ENCODE measurements at regions not wholly inside any gene's neighbourhood (a gene's known extent, or its start where the extent isn't known, plus 50 kb on each side); places are given as distances from the start of the nearest gene placed in this dataset.

DNA sequence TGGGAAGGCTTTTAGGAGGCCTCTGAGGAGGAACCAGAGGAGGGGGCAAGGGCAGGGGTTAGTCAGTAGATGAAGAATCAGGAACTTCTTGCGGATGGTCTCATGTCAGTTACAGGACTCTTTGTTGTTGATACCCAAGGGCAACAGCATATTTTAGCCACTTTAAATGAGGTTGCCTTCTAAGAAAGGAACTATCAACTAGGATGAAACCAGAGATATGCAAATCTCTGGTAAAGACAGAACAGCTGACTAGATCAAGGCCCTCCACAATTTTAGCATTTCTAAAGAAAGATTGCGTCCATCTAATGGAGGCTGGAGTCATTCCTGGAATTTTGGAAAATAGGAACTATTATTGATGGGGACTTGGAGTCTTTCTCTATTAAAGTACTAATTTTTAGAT lies 57.7 kb upstream of the KLF4 start:
- Histone ChIP-seq H3K27me3 (no peaks in the 10 kb centered on the region), H3K36me3 (no peaks in the 10 kb centered on the region), H3K27ac (peak overlapping the region in 1 of 3 donors; percentile 51), H3K9me3 (no peaks in the 10 kb centered on the region), H3K4me1 (peaks cover 0 to 29% (median 20%) of the 10 kb centered on the region in 4 donors), H3K4me3 (no peak overlapping the region)
- ATAC-seq (peak in 3 of 4 donors; percentile 14 to 43 (median 28)), DNase-seq (no peak)
- 66% methylated on average over 2 of the region's 2 CpGs for WGBS (ENCODE audit: insufficient coverage, low coverage, low lambda C conversion rate, missing lambda C conversion rate)
- intact Hi-C loops (cut with DNase I): no loop called here
- no peak for TF ChIP-seq POLR2A (IDR thresholded peaks at IDR 0.05)
- TF ChIP-seq, protein P1, sequence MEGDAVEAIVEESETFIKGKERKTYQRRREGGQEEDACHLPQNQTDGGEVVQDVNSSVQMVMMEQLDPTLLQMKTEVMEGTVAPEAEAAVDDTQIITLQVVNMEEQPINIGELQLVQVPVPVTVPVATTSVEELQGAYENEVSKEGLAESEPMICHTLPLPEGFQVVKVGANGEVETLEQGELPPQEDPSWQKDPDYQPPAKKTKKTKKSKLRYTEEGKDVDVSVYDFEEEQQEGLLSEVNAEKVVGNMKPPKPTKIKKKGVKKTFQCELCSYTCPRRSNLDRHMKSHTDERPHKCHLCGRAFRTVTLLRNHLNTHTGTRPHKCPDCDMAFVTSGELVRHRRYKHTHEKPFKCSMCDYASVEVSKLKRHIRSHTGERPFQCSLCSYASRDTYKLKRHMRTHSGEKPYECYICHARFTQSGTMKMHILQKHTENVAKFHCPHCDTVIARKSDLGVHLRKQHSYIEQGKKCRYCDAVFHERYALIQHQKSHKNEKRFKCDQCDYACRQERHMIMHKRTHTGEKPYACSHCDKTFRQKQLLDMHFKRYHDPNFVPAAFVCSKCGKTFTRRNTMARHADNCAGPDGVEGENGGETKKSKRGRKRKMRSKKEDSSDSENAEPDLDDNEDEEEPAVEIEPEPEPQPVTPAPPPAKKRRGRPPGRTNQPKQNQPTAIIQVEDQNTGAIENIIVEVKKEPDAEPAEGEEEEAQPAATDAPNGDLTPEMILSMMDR (IDR thresholded peaks at IDR 0.05): no peak

DNA sequence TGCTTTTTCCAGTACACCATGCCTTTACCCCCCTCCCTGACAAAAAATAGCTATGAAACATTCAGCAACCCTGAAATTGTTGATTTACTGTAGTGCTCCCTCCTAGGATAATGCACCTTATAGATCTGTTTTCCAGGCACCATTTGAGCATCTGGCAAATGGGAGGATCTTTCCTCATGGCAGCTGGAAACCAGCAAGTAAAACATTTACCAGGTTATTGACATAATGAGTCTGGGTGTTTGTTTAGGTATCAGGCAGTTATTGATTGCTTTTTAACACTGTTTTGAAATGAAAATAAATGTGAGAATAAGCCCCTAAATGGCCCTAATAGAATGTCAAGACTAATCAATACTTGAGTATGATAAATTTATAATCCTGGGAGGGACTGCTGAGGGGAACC lies 57.3 kb upstream of the KLF4 start:
- ATAC-seq: peak; percentile 73 to 82 (median 78)
- Histone ChIP-seq H3K4me1 (peaks cover 0 to 29% (median 20%) of the 10 kb centered on the region in 4 donors), H3K27ac (peak overlapping the region in 1 of 3 donors; percentile 51), H3K9me3 (no peaks in the 10 kb centered on the region), H3K36me3 (no peaks in the 10 kb centered on the region), H3K27me3 (no peaks in the 10 kb centered on the region), H3K4me3 (no peak overlapping the region)
- intact Hi-C loops (cut with DNase I): no loop called here
- TF ChIP-seq, protein P1 (IDR thresholded peaks at IDR 0.05): no peak
- no peak for TF ChIP-seq POLR2A (IDR thresholded peaks at IDR 0.05)
- peak in 1 of 3 donors; percentile 51 for DNase-seq

DNA sequence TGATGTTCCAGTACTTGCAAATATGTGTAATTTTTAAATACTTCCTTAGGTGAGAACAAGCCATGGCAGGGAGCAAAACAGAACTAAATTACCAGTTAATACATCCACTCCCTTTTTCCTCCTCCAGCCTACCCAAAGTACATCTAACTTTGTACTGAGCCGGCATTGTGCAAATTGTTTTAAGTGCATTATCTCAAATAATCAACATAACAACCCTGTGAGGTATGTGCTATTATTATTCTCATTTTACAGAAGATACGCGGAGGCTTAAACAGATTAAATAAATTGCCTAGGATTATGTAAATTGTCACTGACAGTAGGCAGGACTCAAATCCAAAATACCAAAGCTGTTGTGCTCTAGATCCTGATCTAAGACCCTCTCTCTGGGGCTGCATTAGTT lies 55.5 kb upstream of the KLF4 start:
- TF ChIP-seq POLR2A (IDR thresholded peaks at IDR 0.05): no peak
- TF ChIP-seq, protein P1 (IDR thresholded peaks at IDR 0.05): no peak
- 90% methylated on average over 3 of the region's 3 CpGs for WGBS (ENCODE audit: insufficient coverage, low coverage, low lambda C conversion rate, missing lambda C conversion rate)
- Histone ChIP-seq H3K4me1 (peaks cover 0 to 29% (median 20%) of the 10 kb centered on the region in 4 donors), H3K36me3 (no peaks in the 10 kb centered on the region), H3K27me3 (no peaks in the 10 kb centered on the region), H3K27ac (no peak overlapping the region), H3K4me3 (no peak overlapping the region), H3K9me3 (no peaks in the 10 kb centered on the region)
- no peak for ATAC-seq
- intact Hi-C loops (cut with DNase I): no loop called here
- DNase-seq: no peak

DNA sequence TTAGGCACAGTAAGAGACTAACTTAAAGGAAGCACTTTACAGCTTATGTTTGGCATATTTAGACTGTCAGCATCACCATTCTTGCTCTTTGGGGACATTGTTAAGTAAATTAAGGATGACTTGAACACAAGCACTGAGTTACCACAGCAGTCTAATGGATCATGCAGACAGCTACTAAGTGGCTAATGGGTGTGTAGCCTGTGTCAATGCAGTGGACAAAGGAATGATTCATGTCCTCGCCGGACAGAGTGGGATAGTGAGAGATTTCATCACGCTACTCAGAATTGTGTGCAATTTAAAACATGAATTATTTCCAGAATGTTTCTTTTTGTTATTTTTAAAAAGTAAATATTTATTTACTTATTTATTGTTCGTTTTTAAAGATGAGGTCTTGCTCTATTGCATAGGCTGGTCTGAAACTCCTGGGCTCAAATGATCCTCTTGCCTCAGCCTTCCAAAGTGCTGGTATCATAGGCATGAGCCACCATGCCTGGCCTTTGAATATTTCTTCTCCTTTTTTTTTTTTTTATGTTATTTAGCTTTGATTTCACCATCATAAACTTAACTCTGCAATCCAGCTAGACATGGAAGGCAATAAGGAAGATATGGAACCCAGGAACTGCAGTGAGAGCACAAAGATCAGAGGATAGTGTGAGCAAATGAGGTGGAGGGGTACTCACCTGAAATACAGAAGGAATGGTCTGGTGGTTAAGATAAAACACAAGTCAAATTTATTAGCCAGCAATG lies 53.0 kb upstream of the KLF4 start:
- ATAC-seq (no peak), DNase-seq (no peak)
- Histone ChIP-seq H3K27me3 (no peaks in the 10 kb centered on the region), H3K9me3 (no peaks in the 10 kb centered on the region), H3K27ac (no peak overlapping the region), H3K4me1 (peaks cover 0 to 14% (median 8%) of the 10 kb centered on the region in 4 donors), H3K36me3 (no peaks in the 10 kb centered on the region), H3K4me3 (no peak overlapping the region)
- TF ChIP-seq, protein P1 (IDR thresholded peaks at IDR 0.05): no peak
- no peak for TF ChIP-seq POLR2A (IDR thresholded peaks at IDR 0.05)
- intact Hi-C loops (cut with DNase I): no loop called here
- 70% methylated on average over 4 of the region's 4 CpGs for WGBS (ENCODE audit: insufficient coverage, low coverage, low lambda C conversion rate, missing lambda C conversion rate)

All from right lobe of liver (tissue), 6 donors.